PC-9 (cell line): ENCODE measurements at regions not wholly inside any gene's neighbourhood (a gene's known extent, or its start where the extent isn't known, plus 50 kb on each side); places are given as distances from the start of the nearest gene placed in this dataset.

Source experiments
- BruUV-seq: library from RNA; stranded (reverse); fragments of 400-500 nt; replicated peaks from 2 replicates; lab custom pipeline; 2021; lab: Mats Ljungman, UMichigan
- CTCF ChIA-PET: fragments of 300-600 bp; sonication (Branson Sonifier 250); formaldehyde crosslinking; loops from one replicate; lab custom pipeline; 2022; ENCODE audit warnings: antibody characterized with exemption; lab: Charles Lee
- POLR2A ChIA-PET: fragments of 300-600 bp; sonication (Branson Sonifier 250); formaldehyde crosslinking; loops from one replicate; lab custom pipeline; 2022; ENCODE audit warnings: antibody characterized with exemption; ENCODE audit not compliant: unreplicated experiment; lab: Charles Lee
- DNase-seq, 2 experiments: peaks; one replicate each; pipeline versions ENCODE4 v3.0.0 to v3.0.0-alpha.2; 2015 to 2022; ENCODE audit warnings: mixed read lengths in 1 of 2
- H2AFZ ChIP-seq: fragments of 200-600 bp; sonication (generic); 2 replicates; pipeline ENCODE4 v1.8.1; 2017; ENCODE audit warnings: antibody characterized with exemption
- H3F3A ChIP-seq: fragments of 200-600 bp; sonication (generic); 2 replicates; pipeline ENCODE4 v1.8.1; 2017; ENCODE audit warnings: antibody characterized with exemption, mild to moderate bottlenecking, low read depth; ENCODE audit not compliant: insufficient read depth
- H3K27ac ChIP-seq: fragments of 200-600 bp; sonication (generic); 2 replicates; pipeline ENCODE4 v1.6.1; 2016; ENCODE audit warnings: mixed run types
- H3K27me3 ChIP-seq: fragments of 200-600 bp; sonication (generic); 2 replicates; pipeline ENCODE4 v1.6.1; 2016; ENCODE audit warnings: low read depth, mixed run types; ENCODE audit not compliant: insufficient read depth
- H3K36me3 ChIP-seq: fragments of 200-600 bp; sonication (generic); 2 replicates; pipeline ENCODE4 v1.6.1; 2016; ENCODE audit warnings: low read depth, mixed run types
- H3K4me1 ChIP-seq: fragments of 200-600 bp; sonication (generic); replicated peaks from 2 replicates; pipeline ENCODE4 v1.6.1; 2016; ENCODE audit warnings: mixed run types; ENCODE audit not compliant: insufficient read depth
- H3K4me2 ChIP-seq: fragments of 200-600 bp; sonication (generic); 2 replicates; pipeline ENCODE4 v1.6.1; 2017; ENCODE audit warnings: mixed run types
- H3K4me3 ChIP-seq: fragments of 200-600 bp; sonication (generic); 2 replicates; pipeline ENCODE4 v1.6.1; 2016; ENCODE audit warnings: mixed run types
- H3K79me2 ChIP-seq: fragments of 200-600 bp; sonication (generic); 2 replicates; pipeline ENCODE4 v1.6.1; 2017; ENCODE audit warnings: low read depth, mixed run types
- H3K9me2 ChIP-seq: fragments of 200-600 bp; sonication (generic); 2 replicates; pipeline ENCODE4 v1.8.1; 2017; ENCODE audit warnings: mild to moderate bottlenecking; ENCODE audit not compliant: insufficient read depth
- H3K9me3 ChIP-seq: fragments of 200-600 bp; sonication (generic); 2 replicates; pipeline ENCODE4 v1.8.1; 2016; ENCODE audit warnings: low read depth; ENCODE audit not compliant: insufficient read depth
- H4K20me1 ChIP-seq: fragments of 200-600 bp; sonication (generic); 2 replicates; pipeline ENCODE4 v1.8.1; 2017; ENCODE audit not compliant: insufficient read depth
- EZH2 ChIP-seq: fragments of 200-600 bp; sonication (generic); IDR thresholded peaks from 2 replicates; pipeline ENCODE4 v1.8.0; 2017; ENCODE audit warnings: antibody characterized with exemption, low read depth
- intact Hi-C: fragments of 100-400 bp; cut with micrococcal nuclease; formaldehyde crosslinking; loops from one replicate; pipeline ENCODE4 v1.10.0; 2022; ENCODE audit not compliant: unreplicated experiment
- TF ChIP-seq, protein P1 (sequence below): fragments of 200-600 bp; sonication (generic); conservative IDR thresholded peaks from 2 replicates; pipeline ENCODE4 v1.6.1; 2017; ENCODE audit warnings: mixed run types, antibody characterized with exemption, mild to moderate bottlenecking, moderate library complexity

DNA sequence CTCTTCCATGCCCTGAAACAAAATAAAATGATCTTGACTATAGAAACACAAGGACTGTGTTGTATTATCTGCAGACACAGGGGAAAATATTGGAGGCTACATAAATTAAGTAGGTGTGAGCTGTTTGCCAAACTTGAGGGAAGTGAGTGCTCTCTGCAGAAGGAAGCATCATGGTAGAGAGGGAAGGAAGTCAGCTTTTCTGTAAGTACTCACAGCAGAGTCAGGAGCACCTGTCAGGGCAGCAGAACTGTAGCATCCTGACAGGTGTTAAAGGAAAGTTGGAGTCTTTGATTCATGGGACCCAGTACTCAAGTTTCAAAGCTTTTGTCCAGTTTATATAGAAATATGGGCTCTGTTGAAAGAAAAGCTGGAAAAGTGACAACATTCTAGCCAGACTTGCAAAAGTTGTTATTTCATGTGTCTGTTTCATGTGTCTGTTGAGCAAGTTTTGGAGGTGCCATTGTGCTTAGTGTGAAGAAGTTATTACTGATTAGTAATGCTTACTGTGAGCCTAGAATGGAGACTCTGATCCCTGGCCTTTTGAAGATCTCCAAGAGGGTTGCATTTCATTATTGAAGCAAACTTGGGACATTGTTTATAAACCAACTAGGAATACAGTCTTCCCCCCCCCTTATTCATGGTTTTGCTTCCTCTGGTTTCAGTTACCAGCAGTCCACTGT is 194.7 kb downstream of the SPATA31D1 start:
- CTCF ChIA-PET, result no interaction called here
- POLR2A ChIA-PET, result no interaction called here

GRCh38 chr9:82184524-82184923 is 196.0 kb downstream of the SPATA31D1 start:
- Histone ChIP-seq H3K4me1 (no peaks in the 10 kb centered on the region), H3K79me2 (no peaks in the 10 kb centered on the region), H3K9me3 (no peaks in the 10 kb centered on the region), H3K9me2 (no peaks in the 10 kb centered on the region; the same call in 1 of the 2 replicates), H3K27ac (no peak overlapping the region), H3K4me3 (no peak overlapping the region), H3K36me3 (no peaks in the 10 kb centered on the region), H3F3A (no peaks in the 10 kb centered on the region), H3K27me3 (no peaks in the 10 kb centered on the region), H4K20me1 (no peaks in the 10 kb centered on the region), H2AFZ (no peak overlapping the region), H3K4me2 (no peak overlapping the region)
- DNase-seq, result no peak
- TF ChIP-seq EZH2, result no peak
- TF ChIP-seq, protein P1, sequence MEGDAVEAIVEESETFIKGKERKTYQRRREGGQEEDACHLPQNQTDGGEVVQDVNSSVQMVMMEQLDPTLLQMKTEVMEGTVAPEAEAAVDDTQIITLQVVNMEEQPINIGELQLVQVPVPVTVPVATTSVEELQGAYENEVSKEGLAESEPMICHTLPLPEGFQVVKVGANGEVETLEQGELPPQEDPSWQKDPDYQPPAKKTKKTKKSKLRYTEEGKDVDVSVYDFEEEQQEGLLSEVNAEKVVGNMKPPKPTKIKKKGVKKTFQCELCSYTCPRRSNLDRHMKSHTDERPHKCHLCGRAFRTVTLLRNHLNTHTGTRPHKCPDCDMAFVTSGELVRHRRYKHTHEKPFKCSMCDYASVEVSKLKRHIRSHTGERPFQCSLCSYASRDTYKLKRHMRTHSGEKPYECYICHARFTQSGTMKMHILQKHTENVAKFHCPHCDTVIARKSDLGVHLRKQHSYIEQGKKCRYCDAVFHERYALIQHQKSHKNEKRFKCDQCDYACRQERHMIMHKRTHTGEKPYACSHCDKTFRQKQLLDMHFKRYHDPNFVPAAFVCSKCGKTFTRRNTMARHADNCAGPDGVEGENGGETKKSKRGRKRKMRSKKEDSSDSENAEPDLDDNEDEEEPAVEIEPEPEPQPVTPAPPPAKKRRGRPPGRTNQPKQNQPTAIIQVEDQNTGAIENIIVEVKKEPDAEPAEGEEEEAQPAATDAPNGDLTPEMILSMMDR, result no peak
- intact Hi-C loops, result no loop called here
- ChIA-PET CTCF (no interaction called here), POLR2A (no interaction called here)
- BruUV-seq, result no TSS peak

More for the DNA sequence above, 194.7 kb downstream of the SPATA31D1 start:
- H3F3A ChIP-seq, result no peaks in the 10 kb centered on the region
- no peaks in the 10 kb centered on the region; the same call in 1 of the 2 replicates for H3K9me2 ChIP-seq
- H3K27ac ChIP-seq, result no peak overlapping the region
- no peak overlapping the region for H3K4me3 ChIP-seq
- DNase-seq, result no peak
- H2AFZ ChIP-seq, result no peak overlapping the region
- H3K4me1 ChIP-seq, result no peaks in the 10 kb centered on the region
- no peak for TF ChIP-seq EZH2
- TF ChIP-seq, protein P1, result no peak
- H3K79me2 ChIP-seq, result no peaks in the 10 kb centered on the region
- no peaks in the 10 kb centered on the region for H3K9me3 ChIP-seq
- no peaks in the 10 kb centered on the region for H4K20me1 ChIP-seq
- intact Hi-C loops, result no loop called here
- no TSS peak for BruUV-seq
- H3K36me3 ChIP-seq, result no peaks in the 10 kb centered on the region
- H3K4me2 ChIP-seq, result no peak overlapping the region
- H3K27me3 ChIP-seq, result no peaks in the 10 kb centered on the region

GRCh38 chr9:82188817-82189216 is 200.2 kb downstream of the SPATA31D1 start:
- no peaks in the 10 kb centered on the region for H3K27me3 ChIP-seq
- H3K4me2 ChIP-seq, result no peak overlapping the region
- DNase-seq, result no peak
- H4K20me1 ChIP-seq, result no peaks in the 10 kb centered on the region
- no peak overlapping the region for H2AFZ ChIP-seq
- no peak overlapping the region for H3K4me3 ChIP-seq
- H3F3A ChIP-seq, result no peaks in the 10 kb centered on the region
- H3K4me1 ChIP-seq, result no peaks in the 10 kb centered on the region
- ChIA-PET POLR2A (no interaction called here), CTCF (no interaction called here)
- no TSS peak for BruUV-seq
- no peaks in the 10 kb centered on the region for H3K9me3 ChIP-seq
- intact Hi-C loops, result no loop called here
- no peak overlapping the region for H3K27ac ChIP-seq
- no peaks in the 10 kb centered on the region for H3K79me2 ChIP-seq
- no peaks in the 10 kb centered on the region for H3K9me2 ChIP-seq
- TF ChIP-seq, protein P1, result no peak
- TF ChIP-seq EZH2, result no peak
- no peaks in the 10 kb centered on the region for H3K36me3 ChIP-seq
